Gastroesophageal sphincter (tissue), 4 donors: ENCODE measurements at regions not wholly inside any gene's neighbourhood (a gene's known extent, or its start where the extent isn't known, plus 50 kb on each side); places are given as distances from the start of the nearest gene placed in this dataset.

Experiments used
- ATAC-seq: fragments of 150-250 bp; one replicate; pipeline ENCODE4 v1.9.1; 2016; ENCODE audit warnings: mild to moderate bottlenecking, moderate library complexity
- H3K27ac ChIP-seq, 4 donors: fragments of 200-600 bp; sonication (generic) in 3 of 4; 1 replicate in 3 of 4; 2 replicates in 1 of 4; pipeline ENCODE4 v1.5.1; 2016 to 2019
- H3K27me3 ChIP-seq: fragments of 200-600 bp; sonication (generic); one replicate; pipeline ENCODE4 v1.5.1; 2019
- H3K36me3 ChIP-seq, 2 donors: fragments of 200-600 bp; sonication (generic); one replicate each; pipeline ENCODE4 v1.5.1; 2019; ENCODE audit warnings: control low read depth in 1 of 2
- H3K4me1 ChIP-seq, 3 donors: fragments of 200-600 bp; sonication (generic); 1 replicate in 2 of 3; 2 replicates in 1 of 3; pipeline ENCODE4 v1.5.1; 2016 to 2019; ENCODE audit warnings: control low read depth in 2 of 3
- H3K4me3 ChIP-seq, 2 donors: fragments of 200-600 bp; sonication (generic); one replicate each; pipeline ENCODE4 v1.5.1; 2019; ENCODE audit warnings: mild to moderate bottlenecking in 1 of 2, moderate library complexity in 1 of 2
- H3K9me3 ChIP-seq, 3 donors: fragments of 200-600 bp; sonication (generic); one replicate each; pipeline ENCODE4 v1.5.1; 2017 to 2019; ENCODE audit warnings: control low read depth in 2 of 3
- EP300 ChIP-seq: sonication (generic); formaldehyde crosslinking; IDR thresholded peaks from one replicate; pipeline ENCODE4 v1.6.1; 2017; ENCODE audit warnings: antibody characterized with exemption, mild to moderate bottlenecking
- POLR2A ChIP-seq, 2 donors: fragments of 450-650 bp; IDR thresholded peaks; one replicate each; pipeline ENCODE4 v1.6.1; 2017; ENCODE audit warnings: antibody characterized with exemption in 2 of 2, mild to moderate bottlenecking in 2 of 2, moderate library complexity in 1 of 2
- POLR2AphosphoS5 ChIP-seq: sonication (generic); formaldehyde crosslinking; IDR thresholded peaks from one replicate; pipeline ENCODE4 v1.6.1; 2017; ENCODE audit warnings: antibody characterized with exemption
- WGBS, 2 donors: methylation state at CpG; one replicate each; pipeline ENCODE4 v1.1.5; 2018; ENCODE audit warnings: low coverage in 1 of 2; 5-methylcytosine and 5-hydroxymethylcytosine counted together
- TF ChIP-seq, protein P1 (sequence below), 4 experiments: fragments of 200-600 bp in 2 of 4; fragments of 450-650 bp in 2 of 4; sonication (generic) in 1 of 4; IDR thresholded peaks; one replicate each; pipeline ENCODE4 v1.5.1; 2017 to 2019; ENCODE audit warnings: antibody characterized with exemption in 4 of 4, mild to moderate bottlenecking in 2 of 4, moderate library complexity in 2 of 4

DNA sequence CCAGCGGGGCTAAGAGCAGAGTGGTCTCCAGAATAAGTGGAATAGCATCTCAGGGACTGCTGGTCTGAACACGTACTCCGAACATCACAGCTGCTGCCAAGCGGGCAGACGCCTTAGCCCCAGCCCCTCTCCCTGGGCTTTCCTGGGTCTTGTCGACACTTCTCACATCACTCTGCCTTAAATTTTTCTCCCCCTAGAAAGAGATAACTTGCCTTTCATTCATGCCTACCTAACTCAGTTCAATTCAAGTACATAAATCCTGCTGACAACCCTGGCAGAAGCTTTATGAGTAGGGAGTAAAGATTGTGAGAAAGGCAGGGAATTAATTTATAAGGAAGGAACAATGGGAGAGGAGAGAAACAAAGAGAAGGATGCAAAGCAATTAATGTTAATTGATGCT is 202.9 kb upstream of the TNP1 start:
- no peaks in the 10 kb centered on the region for H3K9me3 ChIP-seq
- H3K4me3 ChIP-seq, result no peak overlapping the region
- H3K4me1 ChIP-seq, result peaks cover 0 to 25% (median 0%) of the 10 kb centered on the region in 3 donors
- no peak overlapping the region for H3K27ac ChIP-seq
- no peaks in the 10 kb centered on the region for H3K36me3 ChIP-seq
- H3K27me3 ChIP-seq, result no peaks in the 10 kb centered on the region
- WGBS, 2 donors, result 79 to 91% methylated on average over 6 of the region's 6 CpGs
- ATAC-seq, result no peak
- TF ChIP-seq, protein P1, sequence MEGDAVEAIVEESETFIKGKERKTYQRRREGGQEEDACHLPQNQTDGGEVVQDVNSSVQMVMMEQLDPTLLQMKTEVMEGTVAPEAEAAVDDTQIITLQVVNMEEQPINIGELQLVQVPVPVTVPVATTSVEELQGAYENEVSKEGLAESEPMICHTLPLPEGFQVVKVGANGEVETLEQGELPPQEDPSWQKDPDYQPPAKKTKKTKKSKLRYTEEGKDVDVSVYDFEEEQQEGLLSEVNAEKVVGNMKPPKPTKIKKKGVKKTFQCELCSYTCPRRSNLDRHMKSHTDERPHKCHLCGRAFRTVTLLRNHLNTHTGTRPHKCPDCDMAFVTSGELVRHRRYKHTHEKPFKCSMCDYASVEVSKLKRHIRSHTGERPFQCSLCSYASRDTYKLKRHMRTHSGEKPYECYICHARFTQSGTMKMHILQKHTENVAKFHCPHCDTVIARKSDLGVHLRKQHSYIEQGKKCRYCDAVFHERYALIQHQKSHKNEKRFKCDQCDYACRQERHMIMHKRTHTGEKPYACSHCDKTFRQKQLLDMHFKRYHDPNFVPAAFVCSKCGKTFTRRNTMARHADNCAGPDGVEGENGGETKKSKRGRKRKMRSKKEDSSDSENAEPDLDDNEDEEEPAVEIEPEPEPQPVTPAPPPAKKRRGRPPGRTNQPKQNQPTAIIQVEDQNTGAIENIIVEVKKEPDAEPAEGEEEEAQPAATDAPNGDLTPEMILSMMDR (IDR thresholded peaks at IDR 0.05), result no peak
- TF ChIP-seq EP300, result no peak

DNA sequence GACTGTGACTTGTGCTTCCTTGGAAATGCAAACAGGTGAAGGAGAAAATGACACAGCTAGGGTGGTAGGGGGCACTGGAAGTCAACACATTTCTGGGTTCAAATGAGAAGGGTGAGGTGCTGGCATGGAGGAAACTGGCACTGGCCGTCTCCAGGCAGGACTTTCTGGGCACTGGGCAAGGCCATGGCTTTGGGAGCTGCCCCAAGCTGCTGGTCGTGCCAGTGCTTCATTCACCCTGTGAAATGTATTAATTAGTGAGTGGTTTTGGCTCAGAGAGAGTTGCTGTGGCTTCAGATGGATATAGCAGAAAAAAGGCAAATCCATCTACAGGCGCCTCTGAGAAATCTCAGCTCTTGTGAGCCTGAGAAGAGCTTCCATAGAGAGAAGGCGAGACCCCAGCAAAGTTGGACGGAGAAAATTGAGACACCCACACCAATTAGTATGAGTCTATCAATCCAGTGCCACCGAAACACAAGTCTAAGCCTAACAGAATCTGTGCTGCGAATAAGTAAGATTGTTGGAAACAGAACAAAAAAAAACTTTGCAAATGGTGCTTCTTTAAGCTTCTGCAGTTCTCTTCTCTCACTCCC is 202.1 kb upstream of the TNP1 start:
- H3K27ac ChIP-seq, result no peak overlapping the region

DNA sequence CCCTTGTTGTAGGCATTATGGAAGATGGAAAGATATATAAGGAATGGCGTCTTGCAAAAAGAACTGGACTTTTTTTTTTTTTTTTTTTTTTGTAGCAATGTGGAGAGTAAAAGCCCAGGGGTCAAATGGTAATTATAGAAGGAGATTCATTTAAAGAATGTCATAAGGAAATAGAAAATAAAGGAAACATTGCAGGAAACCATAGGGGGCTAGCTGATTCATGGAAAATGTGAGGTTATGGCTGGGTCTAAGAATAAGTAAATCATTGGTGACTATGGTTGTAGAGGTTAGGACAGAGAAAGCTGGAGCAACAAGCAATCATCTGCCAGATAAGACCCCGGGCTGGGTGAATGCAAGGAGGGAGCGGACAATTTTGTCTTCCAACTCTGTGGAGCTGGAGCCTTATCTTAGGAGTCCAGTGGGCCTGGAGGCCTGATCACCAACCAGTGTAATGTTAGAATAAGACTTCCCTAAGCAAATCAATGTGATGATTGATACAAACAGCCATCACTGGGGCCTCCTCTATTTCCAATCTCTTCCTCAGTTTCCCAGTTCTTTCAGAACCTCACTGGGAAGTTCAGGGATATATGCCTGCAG is 201.2 kb upstream of the TNP1 start:
- Histone ChIP-seq H3K27me3 (no peaks in the 10 kb centered on the region), H3K4me1 (peaks cover 0 to 25% (median 0%) of the 10 kb centered on the region in 3 donors), H3K27ac (no peak overlapping the region), H3K36me3 (no peaks in the 10 kb centered on the region), H3K4me3 (no peak overlapping the region), H3K9me3 (no peaks in the 10 kb centered on the region)
- ATAC-seq, result no peak
- no peak for TF ChIP-seq POLR2AphosphoS5
- 85 to 93% methylated on average over 3 of the region's 3 CpGs for WGBS, 2 donors

More for the DNA sequence above, 202.1 kb upstream of the TNP1 start:
- H3K36me3 ChIP-seq, result no peaks in the 10 kb centered on the region
- TF ChIP-seq POLR2A (IDR thresholded peaks at IDR 0.05), result no peak
- TF ChIP-seq EP300, result no peak
- no peak for TF ChIP-seq POLR2AphosphoS5
- TF ChIP-seq, protein P1 (IDR thresholded peaks at IDR 0.05), result no peak
- 92 to 100% methylated on average over 1 to 7 of the region's 7 CpGs for WGBS, 2 donors
- H3K9me3 ChIP-seq, result no peaks in the 10 kb centered on the region
- ATAC-seq, result no peak
- no peak overlapping the region for H3K4me3 ChIP-seq
- H3K27me3 ChIP-seq, result no peaks in the 10 kb centered on the region
- H3K4me1 ChIP-seq, result peaks cover 0 to 25% (median 0%) of the 10 kb centered on the region in 3 donors

DNA sequence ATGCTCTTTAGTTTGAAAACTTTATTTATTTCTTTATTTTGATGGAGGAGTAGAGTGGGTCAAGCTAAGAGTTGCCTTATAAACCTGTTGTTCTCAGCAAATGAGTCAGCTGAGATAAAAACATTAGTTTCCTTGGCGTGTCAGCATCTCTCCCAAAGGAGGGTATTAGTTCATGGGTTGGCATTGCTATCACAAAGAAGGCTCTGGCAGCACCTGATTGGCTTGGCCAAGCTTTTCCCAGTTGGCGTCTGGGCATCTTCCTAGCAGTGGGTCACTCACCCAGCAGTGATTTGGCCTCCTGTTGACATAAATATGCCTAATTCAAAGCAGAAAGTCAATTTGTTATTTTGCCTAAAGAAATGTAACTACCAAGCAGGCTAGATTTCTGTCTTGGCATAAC is 200.7 kb upstream of the TNP1 start:
- no peak overlapping the region for H3K27ac ChIP-seq
- no peak overlapping the region for H3K4me3 ChIP-seq
- no peaks in the 10 kb centered on the region for H3K27me3 ChIP-seq
- H3K9me3 ChIP-seq, result no peaks in the 10 kb centered on the region
- H3K4me1 ChIP-seq, result peaks cover 0 to 25% (median 0%) of the 10 kb centered on the region in 3 donors
- TF ChIP-seq POLR2AphosphoS5, result no peak
- TF ChIP-seq, protein P1 (IDR thresholded peaks at IDR 0.05), result no peak
- TF ChIP-seq EP300, result no peak
- no peak for TF ChIP-seq POLR2A (IDR thresholded peaks at IDR 0.05)
- no peak for ATAC-seq
- no peaks in the 10 kb centered on the region for H3K36me3 ChIP-seq
- WGBS, 2 donors, result 96 to 97% methylated on average over 2 of the region's 2 CpGs

DNA sequence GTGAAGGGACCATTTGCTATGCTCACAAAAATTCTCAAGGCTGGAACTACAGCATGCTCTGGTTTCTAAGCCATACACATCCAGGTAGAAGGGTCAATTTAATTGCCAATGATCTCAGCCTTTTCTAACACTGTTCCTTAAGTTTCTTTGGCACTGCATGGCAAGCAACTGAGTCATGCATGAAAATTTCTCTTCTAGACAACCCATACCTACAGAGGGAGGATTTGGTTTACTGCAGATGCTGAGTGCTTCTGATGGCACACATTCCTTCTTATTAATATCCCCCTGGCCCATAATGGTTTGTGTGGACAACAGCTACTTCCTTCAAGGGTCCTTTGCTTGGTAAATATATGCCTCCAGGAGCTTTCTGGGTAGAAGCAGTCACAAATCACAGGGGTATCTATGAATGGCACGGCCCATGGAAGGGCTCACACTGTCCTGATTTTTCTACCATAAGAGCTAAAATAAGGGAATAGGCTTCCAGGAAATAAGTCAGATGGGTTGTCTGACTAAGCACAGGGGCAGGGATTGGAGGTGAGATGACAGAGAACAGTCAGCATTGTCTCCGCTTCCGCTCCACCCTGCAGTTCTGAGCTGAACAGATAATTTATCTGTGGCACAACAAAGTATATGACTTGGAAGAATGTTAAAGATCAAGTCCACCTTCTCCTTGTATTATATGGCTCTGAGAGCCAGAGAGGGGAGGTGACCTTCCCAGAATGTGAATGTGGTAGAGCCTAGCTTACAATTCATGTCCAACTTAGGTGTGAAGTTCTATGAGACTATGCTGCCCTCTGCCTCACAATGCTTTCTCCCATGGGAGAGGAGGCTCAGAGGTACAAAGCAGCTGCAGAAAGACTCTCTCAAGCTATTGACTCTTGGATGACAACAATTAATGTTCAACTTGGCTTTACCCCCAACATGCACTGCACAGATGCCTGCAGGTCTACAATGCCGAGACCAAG is 199.2 kb upstream of the TNP1 start:
- no peak overlapping the region for H3K4me3 ChIP-seq
- WGBS, 2 donors, result 90 to 93% methylated on average over 3 to 4 of the region's 4 CpGs
- peaks cover 0 to 14% (median 0%) of the 10 kb centered on the region in 3 donors for H3K4me1 ChIP-seq
- ATAC-seq, result no peak
- no peak overlapping the region for H3K27ac ChIP-seq
- no peaks in the 10 kb centered on the region for H3K36me3 ChIP-seq
- TF ChIP-seq, protein P1 (IDR thresholded peaks at IDR 0.05), result no peak
- no peak for TF ChIP-seq POLR2A (IDR thresholded peaks at IDR 0.05)
- TF ChIP-seq EP300, result no peak
- no peak for TF ChIP-seq POLR2AphosphoS5
- H3K27me3 ChIP-seq, result no peaks in the 10 kb centered on the region
- H3K9me3 ChIP-seq, result no peaks in the 10 kb centered on the region
